ENCODE measurements at regions not wholly inside any gene's neighbourhood (a gene's known extent, or its start where the extent isn't known, plus 50 kb on each side); places are given as distances from the start of the nearest gene placed in this dataset.

DNA sequence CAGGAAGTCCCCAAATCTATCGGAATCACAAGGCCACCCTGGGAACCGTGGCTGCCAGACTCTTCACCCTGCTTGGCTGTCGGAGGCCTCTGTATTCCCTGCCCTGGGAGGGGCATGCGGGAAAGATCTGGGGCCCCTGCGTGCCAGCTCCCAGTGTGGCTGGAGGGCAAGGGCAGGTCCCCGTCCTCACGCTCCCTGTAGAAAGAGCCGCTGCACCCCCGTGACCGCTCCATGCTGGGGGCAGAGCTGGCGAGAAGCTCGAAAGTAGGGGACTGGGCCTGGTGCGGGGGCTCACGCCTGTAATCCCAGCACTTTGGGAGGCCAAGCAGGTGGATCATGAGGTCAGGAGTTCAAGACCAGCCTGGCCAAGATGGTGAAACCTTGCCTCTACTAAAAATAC lies 208.4 kb upstream of the SOX1 start:
- Histone ChIP-seq H3K4me3 (replicated peaks in 1 of 3) (no peak overlapping the region), H3K27ac (no peak overlapping the region), H3K9me3 (no peaks in the 10 kb centered on the region), H3K4me1 (peaks cover 0 to 3% of the 10 kb centered on the region in 2 donors), H3K36me3 (no peaks in the 10 kb centered on the region), H3K27me3 (no peaks in the 10 kb centered on the region)
- intact Hi-C loops (cut with DNase I), result no loop called here
- DNase-seq, result no peak
- WGBS, 2 donors, result 91 to 93% methylated on average over 7 to 12 of the region's 14 CpGs
- TF ChIP-seq, protein P1, sequence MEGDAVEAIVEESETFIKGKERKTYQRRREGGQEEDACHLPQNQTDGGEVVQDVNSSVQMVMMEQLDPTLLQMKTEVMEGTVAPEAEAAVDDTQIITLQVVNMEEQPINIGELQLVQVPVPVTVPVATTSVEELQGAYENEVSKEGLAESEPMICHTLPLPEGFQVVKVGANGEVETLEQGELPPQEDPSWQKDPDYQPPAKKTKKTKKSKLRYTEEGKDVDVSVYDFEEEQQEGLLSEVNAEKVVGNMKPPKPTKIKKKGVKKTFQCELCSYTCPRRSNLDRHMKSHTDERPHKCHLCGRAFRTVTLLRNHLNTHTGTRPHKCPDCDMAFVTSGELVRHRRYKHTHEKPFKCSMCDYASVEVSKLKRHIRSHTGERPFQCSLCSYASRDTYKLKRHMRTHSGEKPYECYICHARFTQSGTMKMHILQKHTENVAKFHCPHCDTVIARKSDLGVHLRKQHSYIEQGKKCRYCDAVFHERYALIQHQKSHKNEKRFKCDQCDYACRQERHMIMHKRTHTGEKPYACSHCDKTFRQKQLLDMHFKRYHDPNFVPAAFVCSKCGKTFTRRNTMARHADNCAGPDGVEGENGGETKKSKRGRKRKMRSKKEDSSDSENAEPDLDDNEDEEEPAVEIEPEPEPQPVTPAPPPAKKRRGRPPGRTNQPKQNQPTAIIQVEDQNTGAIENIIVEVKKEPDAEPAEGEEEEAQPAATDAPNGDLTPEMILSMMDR (IDR thresholded peaks at IDR 0.05), result no peak
- TF ChIP-seq POLR2A (IDR thresholded peaks at IDR 0.05), result no peak

DNA sequence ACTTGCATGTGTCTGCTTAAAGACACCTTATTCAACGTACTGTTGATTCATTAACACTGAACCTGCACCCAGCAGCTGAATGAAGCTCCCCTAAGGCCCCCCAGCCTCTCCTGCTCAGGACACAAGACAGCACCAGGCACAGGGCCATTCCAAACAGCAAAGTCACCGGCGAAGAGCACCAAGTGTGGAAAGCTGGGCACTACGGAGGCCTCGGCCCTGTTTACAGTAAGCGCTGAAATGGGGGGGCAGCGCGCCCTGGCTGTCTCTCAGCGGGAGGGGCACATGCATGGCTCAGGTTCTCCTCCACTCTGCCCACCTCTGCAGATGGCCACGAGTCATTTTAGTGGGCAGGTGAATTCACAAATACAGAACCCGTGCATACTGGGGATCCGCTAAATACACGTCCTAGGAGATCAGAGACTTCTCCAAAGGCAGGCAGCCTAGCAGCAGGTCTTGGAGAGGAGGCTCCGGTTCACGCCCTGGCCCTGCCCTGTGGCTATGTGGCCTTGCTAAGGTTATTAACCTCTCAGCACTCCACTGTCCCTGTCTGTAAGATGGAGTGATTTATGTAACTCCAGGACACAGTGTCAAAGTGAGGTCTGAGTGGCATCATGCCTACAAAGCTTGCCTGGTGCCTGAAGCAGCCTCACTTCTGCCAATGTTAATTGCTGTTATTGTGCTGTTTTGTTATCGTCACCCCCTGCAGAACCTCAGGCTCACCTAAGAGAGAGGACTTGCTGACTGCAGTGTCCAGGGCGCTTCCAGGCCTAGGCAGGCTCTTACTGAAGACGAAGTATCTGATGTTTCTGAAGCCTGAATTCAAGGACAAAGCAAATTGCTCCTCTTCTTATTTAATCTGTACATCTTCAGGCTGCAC lies 207.4 kb upstream of the SOX1 start:
- WGBS, 2 donors, result 74 to 78% methylated on average over 13 to 18 of the region's 18 CpGs
- TF ChIP-seq POLR2A (IDR thresholded peaks at IDR 0.05), result no peak
- TF ChIP-seq, protein P1 (IDR thresholded peaks at IDR 0.05), result no peak
- no peak for DNase-seq
- Histone ChIP-seq H3K9me3 (no peaks in the 10 kb centered on the region), H3K27ac (no peak overlapping the region), H3K36me3 (no peaks in the 10 kb centered on the region), H3K27me3 (no peaks in the 10 kb centered on the region), H3K4me1 (no peaks in the 10 kb centered on the region), H3K4me3 (replicated peaks in 1 of 3) (no peak overlapping the region)
- intact Hi-C loops (cut with DNase I), result no loop called here

DNA sequence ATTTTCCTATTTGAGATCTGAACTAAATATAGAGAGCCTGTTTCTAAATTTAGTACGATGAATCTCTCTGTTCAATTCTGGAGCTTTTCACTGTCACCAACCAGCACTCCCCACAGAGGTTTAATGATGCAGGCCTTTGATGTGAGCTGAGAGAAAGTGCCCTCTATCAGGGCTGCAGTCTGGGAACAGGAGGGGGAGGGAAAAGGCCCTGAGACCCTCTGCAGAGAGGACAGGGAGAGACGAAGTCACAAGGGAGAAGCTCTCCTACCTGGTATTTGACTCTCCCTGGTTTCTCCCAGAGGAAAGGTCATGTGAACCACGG lies 206.8 kb upstream of the SOX1 start:
- Histone ChIP-seq H3K36me3 (no peaks in the 10 kb centered on the region), H3K9me3 (no peaks in the 10 kb centered on the region), H3K4me3 (replicated peaks in 1 of 3) (no peak overlapping the region), H3K27ac (no peak overlapping the region), H3K4me1 (no peaks in the 10 kb centered on the region), H3K27me3 (no peaks in the 10 kb centered on the region)
- 75 to 80% methylated on average over 3 of the region's 3 CpGs for WGBS, 2 donors
- no peak for DNase-seq
- no peak for TF ChIP-seq POLR2A (IDR thresholded peaks at IDR 0.05)
- TF ChIP-seq, protein P1 (IDR thresholded peaks at IDR 0.05), result no peak
- intact Hi-C loops (cut with DNase I), result no loop called here

DNA sequence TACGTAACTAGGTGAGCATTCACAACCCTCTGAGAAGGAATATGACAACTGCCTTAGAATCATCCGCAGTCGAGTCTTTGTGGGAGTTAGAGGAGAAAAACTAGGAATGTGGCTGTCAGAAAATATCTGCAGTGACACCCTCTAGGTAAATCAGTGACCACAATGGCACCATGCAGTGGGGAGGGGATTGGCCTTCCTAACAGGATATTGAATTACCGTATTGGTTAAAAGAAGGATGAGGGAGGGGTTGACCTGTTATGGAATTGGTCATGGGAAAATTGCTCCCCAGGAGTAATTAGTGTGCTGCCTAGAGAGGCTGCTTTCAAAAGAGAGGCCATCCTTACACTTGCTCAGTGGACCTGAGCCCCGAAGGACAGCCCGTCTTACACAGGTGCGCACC lies 205.6 kb upstream of the SOX1 start:
- H3K27ac ChIP-seq, result no peak overlapping the region
- intact Hi-C loops (cut with DNase I), result no loop called here
- WGBS, 2 donors, result 91 to 92% methylated on average over 7 of the region's 7 CpGs
- H3K4me1 ChIP-seq, result no peaks in the 10 kb centered on the region
- no peaks in the 10 kb centered on the region for H3K36me3 ChIP-seq
- TF ChIP-seq, protein P1 (IDR thresholded peaks at IDR 0.05), result no peak
- no peak for TF ChIP-seq POLR2A (IDR thresholded peaks at IDR 0.05)
- H3K27me3 ChIP-seq, result no peaks in the 10 kb centered on the region
- no peak overlapping the region for H3K4me3 ChIP-seq (replicated peaks in 1 of 3)
- DNase-seq, result no peak
- H3K9me3 ChIP-seq, result no peaks in the 10 kb centered on the region

DNA sequence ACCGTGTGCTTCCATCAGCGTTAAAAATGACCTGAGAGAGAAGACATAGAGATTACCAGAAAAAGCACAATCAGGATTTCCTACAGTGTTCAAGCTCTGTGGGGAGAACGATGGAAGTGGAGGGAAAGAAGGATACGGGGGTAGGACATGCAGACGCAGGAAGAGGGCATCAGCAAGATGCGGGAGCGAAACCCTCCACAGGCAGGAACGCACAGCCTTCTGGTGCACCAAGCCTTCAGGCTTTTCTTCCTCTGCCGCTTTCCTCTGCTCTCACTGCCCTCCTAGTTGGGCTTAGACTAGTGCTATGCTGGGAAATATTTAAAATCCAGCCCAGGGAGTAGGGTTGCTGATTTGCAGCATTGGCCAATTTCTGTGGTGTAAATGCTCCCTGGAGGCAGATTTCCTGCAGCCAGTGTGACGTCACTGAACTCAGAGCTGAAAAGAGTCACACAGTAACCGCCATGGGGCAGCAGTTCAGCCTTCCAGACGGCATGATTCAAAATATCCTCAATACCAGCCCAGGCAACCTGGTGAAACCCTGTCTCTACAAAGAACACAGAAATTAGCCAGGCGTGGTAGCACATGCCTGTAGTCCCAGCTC lies 205.1 kb upstream of the SOX1 start:
- Histone ChIP-seq H3K27ac (no peak overlapping the region), H3K9me3 (no peaks in the 10 kb centered on the region), H3K4me1 (no peaks in the 10 kb centered on the region), H3K4me3 (replicated peaks in 1 of 3) (no peak overlapping the region), H3K27me3 (no peaks in the 10 kb centered on the region), H3K36me3 (no peaks in the 10 kb centered on the region)
- TF ChIP-seq POLR2A (IDR thresholded peaks at IDR 0.05), result no peak
- TF ChIP-seq, protein P1 (IDR thresholded peaks at IDR 0.05), result no peak
- intact Hi-C loops (cut with DNase I), result no loop called here
- 80 to 81% methylated on average over 13 of the region's 13 CpGs for WGBS, 2 donors
- no peak for DNase-seq

Data from thyroid gland (tissue), 4 donors.